ENCODE measurements at regions not wholly inside any gene's neighbourhood (a gene's known extent, or its start where the extent isn't known, plus 50 kb on each side); places are given as distances from the start of the nearest gene placed in this dataset.

DNA sequence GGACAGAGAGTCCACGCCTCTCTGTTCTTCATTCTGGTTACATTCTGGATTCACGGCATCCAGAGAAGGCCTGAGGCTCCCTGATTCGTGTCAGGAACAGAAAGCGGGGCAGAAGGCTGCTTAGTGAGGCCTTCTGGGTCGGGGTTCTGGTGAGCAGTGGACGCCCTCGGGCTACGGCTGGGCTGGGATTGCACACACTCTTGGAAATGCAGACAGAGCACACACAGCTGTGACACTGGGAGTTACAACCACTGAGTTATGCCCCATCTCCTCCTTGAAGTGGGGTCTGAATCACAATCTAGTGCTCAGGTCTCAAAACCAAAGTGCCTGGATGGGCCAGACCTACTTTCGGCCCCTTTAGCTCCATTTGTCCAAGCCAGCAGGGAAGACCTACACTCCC, 156.9 kb upstream of the GDF10 start:
- no peaks in the 10 kb centered on the region for H3K9me2 ChIP-seq (ENCODE audit: insufficient read depth, low read length)
- no peak overlapping the region for H3K4me2 ChIP-seq (ENCODE audit: low read length)
- no peaks in the 10 kb centered on the region for H3K9me3 ChIP-seq (ENCODE audit: low read length)
- no peak overlapping the region for H3K27ac ChIP-seq (ENCODE audit: low read length)
- no peaks in the 10 kb centered on the region for H3F3A ChIP-seq (ENCODE audit: insufficient read depth, low read length, poor library complexity, severe bottlenecking)
- no peaks in the 10 kb centered on the region for H4K20me1 ChIP-seq (ENCODE audit: insufficient read depth)
- H3K9ac ChIP-seq (ENCODE audit: low read length) = no peak overlapping the region
- H2AFZ ChIP-seq (ENCODE audit: low read depth, low read length) = no peak overlapping the region
- no peaks in the 10 kb centered on the region for H3K27me3 ChIP-seq (ENCODE audit: insufficient read depth, low read depth, low read length)
- no peaks in the 10 kb centered on the region for H3K79me2 ChIP-seq (replicated peaks; ENCODE audit: insufficient read depth, low read length)
- no peaks in the 10 kb centered on the region for H3K36me3 ChIP-seq (ENCODE audit: insufficient read depth, low read length)
- TF ChIP-seq TAF1 (IDR thresholded peaks at IDR 0.05; ENCODE audit: low read depth) (no peak), MXI1 (conservative IDR thresholded peaks at IDR 0.05; ENCODE audit: poor library complexity, severe bottlenecking) (no peak), SMC3 (conservative IDR thresholded peaks at IDR 0.05; ENCODE audit: poor library complexity) (no peak), EZH2 (IDR thresholded peaks at IDR 0.05; ENCODE audit: borderline replicate concordance, insufficient read depth, low read length, poor library complexity, severe bottlenecking) (no peak), EP300 (conservative IDR thresholded peaks at IDR 0.05; ENCODE audit: poor library complexity, severe bottlenecking) (no peak)
- TF ChIP-seq, protein P1, sequence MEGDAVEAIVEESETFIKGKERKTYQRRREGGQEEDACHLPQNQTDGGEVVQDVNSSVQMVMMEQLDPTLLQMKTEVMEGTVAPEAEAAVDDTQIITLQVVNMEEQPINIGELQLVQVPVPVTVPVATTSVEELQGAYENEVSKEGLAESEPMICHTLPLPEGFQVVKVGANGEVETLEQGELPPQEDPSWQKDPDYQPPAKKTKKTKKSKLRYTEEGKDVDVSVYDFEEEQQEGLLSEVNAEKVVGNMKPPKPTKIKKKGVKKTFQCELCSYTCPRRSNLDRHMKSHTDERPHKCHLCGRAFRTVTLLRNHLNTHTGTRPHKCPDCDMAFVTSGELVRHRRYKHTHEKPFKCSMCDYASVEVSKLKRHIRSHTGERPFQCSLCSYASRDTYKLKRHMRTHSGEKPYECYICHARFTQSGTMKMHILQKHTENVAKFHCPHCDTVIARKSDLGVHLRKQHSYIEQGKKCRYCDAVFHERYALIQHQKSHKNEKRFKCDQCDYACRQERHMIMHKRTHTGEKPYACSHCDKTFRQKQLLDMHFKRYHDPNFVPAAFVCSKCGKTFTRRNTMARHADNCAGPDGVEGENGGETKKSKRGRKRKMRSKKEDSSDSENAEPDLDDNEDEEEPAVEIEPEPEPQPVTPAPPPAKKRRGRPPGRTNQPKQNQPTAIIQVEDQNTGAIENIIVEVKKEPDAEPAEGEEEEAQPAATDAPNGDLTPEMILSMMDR (IDR thresholded peaks at IDR 0.05; ENCODE audit: poor library complexity, severe bottlenecking) = no peak
- TF ChIP-seq, protein P2, sequence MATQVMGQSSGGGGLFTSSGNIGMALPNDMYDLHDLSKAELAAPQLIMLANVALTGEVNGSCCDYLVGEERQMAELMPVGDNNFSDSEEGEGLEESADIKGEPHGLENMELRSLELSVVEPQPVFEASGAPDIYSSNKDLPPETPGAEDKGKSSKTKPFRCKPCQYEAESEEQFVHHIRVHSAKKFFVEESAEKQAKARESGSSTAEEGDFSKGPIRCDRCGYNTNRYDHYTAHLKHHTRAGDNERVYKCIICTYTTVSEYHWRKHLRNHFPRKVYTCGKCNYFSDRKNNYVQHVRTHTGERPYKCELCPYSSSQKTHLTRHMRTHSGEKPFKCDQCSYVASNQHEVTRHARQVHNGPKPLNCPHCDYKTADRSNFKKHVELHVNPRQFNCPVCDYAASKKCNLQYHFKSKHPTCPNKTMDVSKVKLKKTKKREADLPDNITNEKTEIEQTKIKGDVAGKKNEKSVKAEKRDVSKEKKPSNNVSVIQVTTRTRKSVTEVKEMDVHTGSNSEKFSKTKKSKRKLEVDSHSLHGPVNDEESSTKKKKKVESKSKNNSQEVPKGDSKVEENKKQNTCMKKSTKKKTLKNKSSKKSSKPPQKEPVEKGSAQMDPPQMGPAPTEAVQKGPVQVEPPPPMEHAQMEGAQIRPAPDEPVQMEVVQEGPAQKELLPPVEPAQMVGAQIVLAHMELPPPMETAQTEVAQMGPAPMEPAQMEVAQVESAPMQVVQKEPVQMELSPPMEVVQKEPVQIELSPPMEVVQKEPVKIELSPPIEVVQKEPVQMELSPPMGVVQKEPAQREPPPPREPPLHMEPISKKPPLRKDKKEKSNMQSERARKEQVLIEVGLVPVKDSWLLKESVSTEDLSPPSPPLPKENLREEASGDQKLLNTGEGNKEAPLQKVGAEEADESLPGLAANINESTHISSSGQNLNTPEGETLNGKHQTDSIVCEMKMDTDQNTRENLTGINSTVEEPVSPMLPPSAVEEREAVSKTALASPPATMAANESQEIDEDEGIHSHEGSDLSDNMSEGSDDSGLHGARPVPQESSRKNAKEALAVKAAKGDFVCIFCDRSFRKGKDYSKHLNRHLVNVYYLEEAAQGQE (IDR thresholded peaks at IDR 0.05; ENCODE audit: borderline replicate concordance) = no peak
- H3K4me3 ChIP-seq (ENCODE audit: low read length) = no peak overlapping the region

DNA sequence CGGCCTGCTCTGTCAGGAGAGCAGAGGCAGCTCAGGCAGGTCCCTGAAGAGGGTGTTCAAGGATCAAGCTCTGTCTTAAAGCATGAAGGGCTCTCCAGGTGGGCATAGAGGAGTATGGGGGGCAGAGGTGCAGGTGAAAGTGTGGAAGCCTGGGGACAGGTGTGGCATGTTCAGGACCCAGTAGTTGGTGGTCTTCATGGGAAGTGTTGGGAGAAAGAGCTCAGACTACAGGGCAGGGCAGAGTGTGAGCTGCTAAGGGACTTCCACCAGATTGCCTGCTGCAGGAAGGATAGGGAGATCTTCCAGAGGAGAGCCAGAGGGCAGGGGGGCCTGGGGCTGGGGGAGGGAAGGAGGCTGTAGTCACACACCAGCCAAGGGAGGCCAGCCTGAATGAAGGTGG, 156.5 kb upstream of the GDF10 start:
- Histone ChIP-seq H2AFZ (ENCODE audit: low read depth, low read length) (no peak overlapping the region), H3K4me3 (ENCODE audit: low read length) (no peak overlapping the region), H3K27me3 (ENCODE audit: insufficient read depth, low read depth, low read length) (no peaks in the 10 kb centered on the region), H3K9me3 (ENCODE audit: low read length) (no peaks in the 10 kb centered on the region), H3K27ac (ENCODE audit: low read length) (no peak overlapping the region), H3K9me2 (ENCODE audit: insufficient read depth, low read length) (no peaks in the 10 kb centered on the region), H3K79me2 (replicated peaks; ENCODE audit: insufficient read depth, low read length) (no peaks in the 10 kb centered on the region), H3F3A (ENCODE audit: insufficient read depth, low read length, poor library complexity, severe bottlenecking) (no peaks in the 10 kb centered on the region), H4K20me1 (ENCODE audit: insufficient read depth) (no peaks in the 10 kb centered on the region), H3K4me2 (ENCODE audit: low read length) (no peak overlapping the region), H3K36me3 (ENCODE audit: insufficient read depth, low read length) (no peaks in the 10 kb centered on the region), H3K9ac (ENCODE audit: low read length) (no peak overlapping the region)
- TF ChIP-seq MXI1 (conservative IDR thresholded peaks at IDR 0.05; ENCODE audit: poor library complexity, severe bottlenecking) = no peak
- TF ChIP-seq TAF1 (IDR thresholded peaks at IDR 0.05; ENCODE audit: low read depth) = no peak
- TF ChIP-seq EP300 (conservative IDR thresholded peaks at IDR 0.05; ENCODE audit: poor library complexity, severe bottlenecking) = no peak
- no peak for TF ChIP-seq POLR2AphosphoS5 (IDR thresholded peaks at IDR 0.05)
- TF ChIP-seq, protein P2 (IDR thresholded peaks at IDR 0.05; ENCODE audit: borderline replicate concordance) = no peak
- no peak for TF ChIP-seq RAD21 (conservative IDR thresholded peaks at IDR 0.05)
- TF ChIP-seq, protein P1 (IDR thresholded peaks at IDR 0.05; ENCODE audit: poor library complexity, severe bottlenecking) = no peak
- TF ChIP-seq SMC3 (conservative IDR thresholded peaks at IDR 0.05; ENCODE audit: poor library complexity) = no peak
- TF ChIP-seq EZH2 (IDR thresholded peaks at IDR 0.05; ENCODE audit: borderline replicate concordance, insufficient read depth, low read length, poor library complexity, severe bottlenecking) = no peak

Data from neural cell (in vitro differentiated cells).